ENCODE measurements at regions not wholly inside any gene's neighbourhood (a gene's known extent, or its start where the extent isn't known, plus 50 kb on each side); places are given as distances from the start of the nearest gene placed in this dataset.

GRCh38 chr10:8149991-8150390 is 95.5 kb downstream of the GATA3 start:
- Histone ChIP-seq H3K56ac (ENCODE audit: extremely low read depth, insufficient read depth, low read length) (no peak overlapping the region), H3K4ac (ENCODE audit: low read depth, low read length) (no peak overlapping the region), H3K9me3 (ENCODE audit: control insufficient read depth, insufficient read depth, low read length) (peaks cover 8% of the 10 kb centered on the region), H3K14ac (replicated peaks; ENCODE audit: low read depth, low read length) (no peak overlapping the region), H2AK9ac (replicated peaks; ENCODE audit: low read depth, low read length, poor library complexity) (no peak overlapping the region), H3K27me3 (ENCODE audit: control insufficient read depth, insufficient read depth, low read length) (no peaks in the 10 kb centered on the region), H3K79me1 (ENCODE audit: low read depth in 1 of 2, low read length in 2 of 2) (no peaks in the 10 kb centered on the region), H3K23ac (ENCODE audit: low read depth, low read length) (no peak overlapping the region), H4K91ac (ENCODE audit: insufficient read depth, low read depth, low read length) (no peak overlapping the region), H3K4me1 (ENCODE audit: control insufficient read depth, insufficient read depth, low read length) (no peaks in the 10 kb centered on the region), H3K36me3 (ENCODE audit: control insufficient read depth, insufficient read depth, low read length) (no peaks in the 10 kb centered on the region), H2BK5ac (ENCODE audit: low read depth, low read length, poor library complexity, severe bottlenecking) (no peak overlapping the region), H3K4me3 (ENCODE audit: insufficient read depth, low read depth, low read length) (no peak overlapping the region), H3K4me2 (ENCODE audit: low read depth, low read length) (no peak overlapping the region), H4K20me1 (ENCODE audit: insufficient read depth, low read length) (no peaks in the 10 kb centered on the region), H2BK20ac (ENCODE audit: low read depth, low read length) (no peak overlapping the region), H2AK5ac (ENCODE audit: low read depth, low read length) (no peak overlapping the region), H2AFZ (replicated peaks; ENCODE audit: low read length, poor library complexity) (no peak overlapping the region), H4K8ac (ENCODE audit: low read depth in 2 of 2, low read length in 2 of 2) (no peak overlapping the region), H2BK15ac (ENCODE audit: low read depth, low read length) (no peak overlapping the region), H3K9ac (ENCODE audit: low read depth, low read length) (no peak overlapping the region), H3K18ac (ENCODE audit: low read depth, low read length) (no peak overlapping the region), H2BK120ac (ENCODE audit: low read depth, low read length) (no peak overlapping the region), H4K5ac (ENCODE audit: low read depth, low read length) (no peak overlapping the region), H3K9me1 (ENCODE audit: insufficient read depth, low read length) (no peaks in the 10 kb centered on the region), H3K27ac (ENCODE audit: insufficient read depth, low read length) (no peak overlapping the region)
- intact Hi-C loops (cut with micrococcal nuclease): no loop called here
- no TSS peak for BruUV-seq (replicated peaks)
- TF ChIP-seq ELK1 (IDR thresholded peaks at IDR 0.05; ENCODE audit: borderline replicate concordance, low read depth, low read length) (no peak), MAFK (IDR thresholded peaks at IDR 0.05; ENCODE audit: low read depth, low read length) (no peak), USF2 (IDR thresholded peaks at IDR 0.05; ENCODE audit: low read depth, low read length) (no peak), MXI1 (IDR thresholded peaks at IDR 0.05; ENCODE audit: borderline replicate concordance, low read depth, low read length) (no peak), BHLHE40 (IDR thresholded peaks at IDR 0.05; ENCODE audit: low read depth, low read length) (no peak), CEBPB (IDR thresholded peaks at IDR 0.05; ENCODE audit: low read depth, low read length) (no peak), RFX5 (IDR thresholded peaks at IDR 0.05; ENCODE audit: low read depth, low read length) (no peak), FOS (IDR thresholded peaks at IDR 0.05; ENCODE audit: low read depth, low read length) (no peak), POLR2A (IDR thresholded peaks at IDR 0.05; ENCODE audit: low read depth, low read length) (no peak)
- ATAC-seq (ENCODE audit: low read depth) (no peak), DNase-seq (no peak)
- ChIA-PET POLR2A (ENCODE audit: unreplicated experiment) (no interaction called here), CTCF (no interaction called here)
- in situ Hi-C loops (cut with MboI; ENCODE audit: low sequenced_read_pairs): no loop called here
- dilution Hi-C loops (cut with HindIII; ENCODE audit: low sequenced_read_pairs, unreplicated experiment): no loop called here
- WGBS, 2 experiments (ENCODE audit: extremely low coverage in 2 of 2, insufficient read length in 1 of 2): 74% methylated on average over 5 of the region's 12 CpGs; no CpG with 5 or more reads in 1 of the 2 experiments

All from IMR-90 (cell line).